Heart left ventricle (tissue), 16 donors: ENCODE measurements at regions not wholly inside any gene's neighbourhood (a gene's known extent, or its start where the extent isn't known, plus 50 kb on each side); places are given as distances from the start of the nearest gene placed in this dataset.

ENCODE experiments used
- ATAC-seq, 4 donors: fragments of 200-7000 bp; cut with Tn5 transposase; one replicate each; pipeline ENCODE4 v1.9.1; 2020 to 2022; ENCODE audit warnings: moderate library complexity in 4 of 4, mild to moderate bottlenecking in 3 of 4, moderate number of reproducible peaks in 1 of 4
- DNase-seq, 5 donors: peaks; one replicate each; pipeline ENCODE4 v3.0.0-alpha.2; 2020
- H3K27ac ChIP-seq, 12 donors: fragments of 200-600 bp; sonication (generic) in 4 of 12; one replicate each; pipeline versions ENCODE4 v1.5.0 to v1.8.0; 2016 to 2022; ENCODE audit warnings: mild to moderate bottlenecking in 2 of 12
- H3K27me3 ChIP-seq, 9 donors: fragments of 200-600 bp; sonication (generic) in 2 of 9; one replicate each; pipeline versions ENCODE4 v1.5.1 to v1.8.0; 2016 to 2022; ENCODE audit warnings: mild to moderate bottlenecking in 3 of 9
- H3K36me3 ChIP-seq, 9 donors: fragments of 200-600 bp; sonication (generic) in 2 of 9; one replicate each; pipeline versions ENCODE4 v1.5.0 to v1.8.0; 2018 to 2022; ENCODE audit warnings: mild to moderate bottlenecking in 2 of 9
- H3K4me1 ChIP-seq, 12 donors: fragments of 200-600 bp; sonication (generic) in 4 of 12; one replicate each; pipeline versions ENCODE4 v1.5.0 to v1.8.0; 2016 to 2022; ENCODE audit warnings: mild to moderate bottlenecking in 3 of 12
- H3K4me3 ChIP-seq, 12 donors: fragments of 200-600 bp; sonication (generic) in 4 of 12; one replicate each; pipeline versions ENCODE4 v1.5.0 to v1.8.0; 2017 to 2022; ENCODE audit warnings: mild to moderate bottlenecking in 9 of 12, moderate library complexity in 4 of 12
- H3K9me3 ChIP-seq, 12 donors: fragments of 200-600 bp; sonication (generic) in 4 of 12; one replicate each; pipeline versions ENCODE4 v1.5.0 to v1.8.0; 2016 to 2022; ENCODE audit warnings: mild to moderate bottlenecking in 1 of 12
- CTCF ChIP-seq, 12 donors: fragments of 200-600 bp; sonication (generic) in 4 of 12; IDR thresholded peaks; one replicate each; pipeline versions ENCODE4 v1.5.0 to v1.8.0; 2018 to 2022; ENCODE audit warnings: antibody characterized with exemption in 12 of 12, mild to moderate bottlenecking in 5 of 12
- POLR2A ChIP-seq, 2 donors: fragments of 450-650 bp; IDR thresholded peaks; one replicate each; pipeline ENCODE4 v1.6.1; 2017; ENCODE audit warnings: antibody characterized with exemption in 2 of 2, mild to moderate bottlenecking in 2 of 2, moderate library complexity in 2 of 2
- WGBS, 4 donors: extraction: QIAGEN DNeasy Blood & Tissue Kit in 2 of 4; methylation state at CpG; one replicate each; pipeline versions ENCODE4 v1.1.5 to v1.1.7; 2013 to 2018; 5-methylcytosine and 5-hydroxymethylcytosine counted together
- intact Hi-C, 10 donors: fragments of 100-400 bp; cut with DNase I; formaldehyde crosslinking; loops; one replicate each; pipeline versions ENCODE4 v1.11.1 to v1.14.2; 2022
- donor health status: ischemic (EF 13 %, LVEDD 7.1; RV severe dilation, severe dysfunction).
- donor health status: healthy with polysubstance abuse.
- donor health status: DM: no; HTN: yes; CAD: no.
- donor health status: DM: no; HTN: no; CAD: no.
- donor health status: ischemic (EF 25% LVEDD 6.9; RV normal size, moderate dysfunction).
- donor health status: ischemic (EF 25% LVEDD 5.7; RV mildly dilated, moderate dysfunction).
- donor health status: healthy.
- donor health status: DM: yes; HTN: yes; CAD: no.
- donor health status: ischemic (EF 35%, LVEDD 5.7; RV mildly dilated, moderate dysfunction).
- donor health status: nonischemic (EF 11% LVEDD 7.7; RV severe dilation, severe dysfunction).
- donor health status: DM: yes; HTN: yes; CAD: no.
- donor health status: PGD.
- donor health status: ischemic (EF 29% LVEDD 5.4; RV normal size, mild dysfunction).
- donor health status: nonischemic (EF 23%, LVEDD 6.1; RV moderate dilation, normal function).

DNA sequence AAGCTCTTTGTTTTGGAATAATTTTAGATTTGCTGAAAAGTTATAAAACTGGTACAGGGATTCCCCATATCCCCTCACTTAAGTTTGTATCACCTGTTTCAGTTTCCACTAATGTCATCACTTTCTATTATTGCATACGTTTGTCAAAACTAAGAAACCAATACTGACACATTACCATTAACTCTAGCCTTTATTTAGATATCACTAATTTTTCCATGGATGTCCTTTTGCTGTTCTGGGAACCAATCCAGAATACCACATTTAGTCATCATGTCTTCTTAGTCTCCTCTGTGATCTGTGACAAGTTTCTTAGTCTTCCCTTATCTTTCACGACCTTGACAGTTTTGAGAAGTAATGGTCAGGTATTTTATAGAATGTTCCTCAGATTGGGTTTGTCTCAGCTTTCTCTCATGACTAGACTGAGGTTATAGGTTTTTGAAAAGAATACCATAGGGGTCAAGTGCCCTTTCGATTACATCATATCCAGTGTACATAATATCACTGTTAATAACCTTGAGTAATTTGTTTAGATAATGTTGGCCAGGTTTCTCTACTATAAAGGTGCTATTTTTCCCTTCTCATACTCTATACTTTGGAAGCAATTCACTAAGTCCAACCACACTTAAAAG lies 51.9 kb upstream of the NMUR2 start:
- Histone ChIP-seq H3K36me3 (no peaks in the 10 kb centered on the region), H3K9me3 (no peaks in the 10 kb centered on the region), H3K27ac (no peak overlapping the region), H3K27me3 (no peaks in the 10 kb centered on the region), H3K4me3 (no peak overlapping the region), H3K4me1 (no peaks in the 10 kb centered on the region)
- intact Hi-C loops: no loop called here
- WGBS, 4 donors: 60 to 72% (median 70%) methylated on average over 3 of the region's 3 CpGs
- TF ChIP-seq CTCF (IDR thresholded peaks at IDR 0.05): no peak
- no peak for TF ChIP-seq POLR2A (IDR thresholded peaks at IDR 0.05)
- no peak for DNase-seq
- no peak for ATAC-seq

GRCh38 chr5:152462021-152462721 lies 57.1 kb upstream of the NMUR2 start:
- TF ChIP-seq CTCF (IDR thresholded peaks at IDR 0.05) (peak in 3 of 12 donors; percentile 42 to 47 (median 44)), POLR2A (IDR thresholded peaks at IDR 0.05) (no peak)
- no peaks in the 10 kb centered on the region for H3K9me3 ChIP-seq
- ATAC-seq (peak in 2 of 4 donors; percentile 57 to 63), DNase-seq (no peak)
- 37 to 82% (median 74%) methylated on average over 4 of the region's 4 CpGs for WGBS, 4 donors
- H3K36me3 ChIP-seq: no peaks in the 10 kb centered on the region
- no peak overlapping the region for H3K4me3 ChIP-seq
- intact Hi-C loops: no loop called here
- no peak overlapping the region for H3K27ac ChIP-seq
- H3K27me3 ChIP-seq: no peaks in the 10 kb centered on the region
- peaks cover 0 to 9% (median 0%) of the 10 kb centered on the region in 12 donors for H3K4me1 ChIP-seq

DNA sequence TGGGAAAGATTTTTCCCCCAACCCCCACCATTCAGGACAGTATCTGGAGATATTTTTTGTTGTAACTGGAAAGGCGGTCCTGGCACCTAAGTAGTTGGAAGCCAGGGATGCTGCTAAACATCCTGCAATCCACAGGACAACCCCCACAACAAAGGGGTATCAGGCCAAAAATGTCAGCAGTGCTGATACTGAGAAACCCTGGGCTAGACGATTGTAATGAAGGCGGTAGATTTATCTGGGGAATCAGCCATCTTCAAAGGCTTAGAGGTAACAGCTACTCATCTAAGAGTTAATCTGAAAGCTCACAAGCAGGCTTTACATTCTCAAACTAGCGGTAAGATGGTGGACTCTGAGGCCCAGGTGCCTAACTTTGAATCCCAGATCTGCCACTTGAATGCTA lies 59.0 kb upstream of the NMUR2 start:
- Histone ChIP-seq H3K4me1 (peaks cover 0 to 9% (median 0%) of the 10 kb centered on the region in 12 donors), H3K4me3 (no peak overlapping the region), H3K9me3 (no peaks in the 10 kb centered on the region), H3K27me3 (no peaks in the 10 kb centered on the region), H3K27ac (no peak overlapping the region), H3K36me3 (no peaks in the 10 kb centered on the region)
- intact Hi-C loops: no loop called here
- ATAC-seq (no peak), DNase-seq (no peak)
- WGBS, 4 donors: 57 to 88% (median 82%) methylated on average over 4 of the region's 4 CpGs
- TF ChIP-seq CTCF (IDR thresholded peaks at IDR 0.05) (no peak), POLR2A (IDR thresholded peaks at IDR 0.05) (no peak)

DNA sequence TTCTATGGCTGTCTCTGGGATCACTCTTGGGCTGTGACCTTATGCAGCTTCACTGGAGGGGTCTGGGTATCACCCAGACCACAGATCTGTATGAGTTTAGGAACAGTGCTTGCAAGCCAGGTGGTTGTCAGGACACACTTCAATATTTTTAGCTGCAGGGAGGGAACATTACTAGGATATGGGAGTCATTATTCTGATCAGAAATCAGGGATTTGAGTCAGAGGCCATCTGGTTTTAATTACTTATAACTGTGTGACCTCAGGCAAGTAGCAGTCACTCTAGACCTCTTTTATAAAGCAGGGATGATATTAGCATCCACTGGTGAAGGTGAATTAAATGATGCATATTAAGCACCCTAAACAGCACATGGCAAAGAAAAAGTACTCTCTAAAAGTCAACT lies 60.1 kb upstream of the NMUR2 start:
- intact Hi-C loops: no loop called here
- H3K36me3 ChIP-seq: no peaks in the 10 kb centered on the region
- no peak overlapping the region for H3K4me3 ChIP-seq
- no peaks in the 10 kb centered on the region for H3K27me3 ChIP-seq
- H3K9me3 ChIP-seq: no peaks in the 10 kb centered on the region
- no peak for TF ChIP-seq POLR2A (IDR thresholded peaks at IDR 0.05)
- no peak for TF ChIP-seq CTCF (IDR thresholded peaks at IDR 0.05)
- ATAC-seq: no peak
- H3K4me1 ChIP-seq: peaks cover 0 to 9% (median 0%) of the 10 kb centered on the region in 12 donors
- DNase-seq: no peak
- H3K27ac ChIP-seq: no peak overlapping the region
